GM12891 (cell line): ENCODE measurements at regions not wholly inside any gene's neighbourhood (a gene's known extent, or its start where the extent isn't known, plus 50 kb on each side); places are given as distances from the start of the nearest gene placed in this dataset.

Experiments used
- DNase-seq: peaks from one replicate; pipeline ENCODE4 v3.0.0; 2011; ENCODE audit warnings: low spot score; ENCODE audit not compliant: insufficient read length
- FAIRE-seq: peaks from 2 replicates; lab custom pipeline; 2011; peaks lifted over from hg19 to GRCh38; lab: Jason Lieb, UNC
- PAX5 ChIP-seq: IDR thresholded peaks from 2 replicates; pipeline ENCODE4 v1.6.1; 2011; ENCODE audit warnings: low read length, moderate library complexity, mild to moderate bottlenecking; ENCODE audit not compliant: insufficient read depth, severe bottlenecking
- POLR2A ChIP-seq: IDR thresholded peaks from 2 replicates; pipeline ENCODE4 v1.6.1; 2011; ENCODE audit warnings: low read depth, low read length, control low read depth
- POLR2AphosphoS5 ChIP-seq: IDR thresholded peaks from 2 replicates; pipeline ENCODE4 v1.6.1; 2011; ENCODE audit warnings: low read depth, low read length, control low read depth
- POU2F2 ChIP-seq: IDR thresholded peaks from 2 replicates; pipeline ENCODE4 v1.6.1; 2011; ENCODE audit warnings: low read depth, mild to moderate bottlenecking, control low read depth, low read length, moderate library complexity
- SPI1 ChIP-seq: IDR thresholded peaks from 2 replicates; pipeline ENCODE4 v1.6.1; 2011; ENCODE audit warnings: low read depth, low read length, control low read depth
- TAF1 ChIP-seq: IDR thresholded peaks from 2 replicates; pipeline ENCODE4 v1.6.1; 2011; ENCODE audit warnings: low read depth, low read length, control low read depth

- no peak for TF ChIP-seq SPI1
- no peak for TF ChIP-seq TAF1
- FAIRE-seq (no peak), DNase-seq (no peak)
These were observed 1220.2 kb upstream of the ACVR2A start for GRCh38 chr2:146624430-146625160.

- no peak for TF ChIP-seq TAF1
- no peak for TF ChIP-seq POLR2A
- no peak for TF ChIP-seq POU2F2
- TF ChIP-seq PAX5: no peak
- TF ChIP-seq SPI1: no peak
- no peak for TF ChIP-seq POLR2AphosphoS5
- DNase-seq (no peak), FAIRE-seq (no peak)
These were observed 1221.1 kb upstream of the ACVR2A start for GRCh38 chr2:146623771-146624170.

- TF ChIP-seq POLR2AphosphoS5 (no peak), TAF1 (no peak), SPI1 (no peak), PAX5 (no peak), POLR2A (no peak), POU2F2 (no peak)
- FAIRE-seq (no peak), DNase-seq (no peak)
These were observed 1223.2 kb upstream of the ACVR2A start for GRCh38 chr2:146621656-146622055.

GRCh38 chr2:146615778-146616177 lies 1229.1 kb upstream of the ACVR2A start:
- FAIRE-seq (no peak), DNase-seq (no peak)
- TF ChIP-seq TAF1: no peak

GRCh38 chr2:146608490-146608889 lies 1236.3 kb upstream of the ACVR2A start:
- FAIRE-seq: no peak
- DNase-seq: no peak
- TF ChIP-seq PAX5 (no peak), POU2F2 (no peak), POLR2A (no peak), SPI1 (no peak), POLR2AphosphoS5 (no peak), TAF1 (no peak)

GRCh38 chr2:146604521-146604920 lies 1240.3 kb upstream of the ACVR2A start:
- FAIRE-seq (no peak), DNase-seq (no peak)
- no peak for TF ChIP-seq PAX5
- TF ChIP-seq POLR2AphosphoS5: no peak
- TF ChIP-seq TAF1: no peak
- TF ChIP-seq POLR2A: no peak
- TF ChIP-seq POU2F2: no peak
- TF ChIP-seq SPI1: no peak

- TF ChIP-seq PAX5 (no peak), TAF1 (no peak), POU2F2 (no peak), SPI1 (no peak), POLR2A (no peak), POLR2AphosphoS5 (no peak)
- DNase-seq (no peak), FAIRE-seq (no peak)
These were observed 1242.0 kb upstream of the ACVR2A start for GRCh38 chr2:146602856-146603255.

GRCh38 chr2:146602383-146602782 lies 1242.4 kb upstream of the ACVR2A start:
- TF ChIP-seq POLR2A: no peak
- DNase-seq: no peak
- no peak for FAIRE-seq

GRCh38 chr2:146598791-146599190 lies 1246.0 kb upstream of the ACVR2A start:
- no peak for TF ChIP-seq POLR2A
- no peak for TF ChIP-seq PAX5
- no peak for TF ChIP-seq POLR2AphosphoS5
- no peak for TF ChIP-seq TAF1
- TF ChIP-seq SPI1: no peak
- TF ChIP-seq POU2F2: no peak
- FAIRE-seq (no peak), DNase-seq (no peak)

- TF ChIP-seq TAF1: no peak
- TF ChIP-seq SPI1: no peak
- TF ChIP-seq POLR2A: no peak
- no peak for TF ChIP-seq POU2F2
- no peak for TF ChIP-seq POLR2AphosphoS5
- no peak for TF ChIP-seq PAX5
- FAIRE-seq (no peak), DNase-seq (no peak)
These were observed 1247.5 kb upstream of the ACVR2A start for GRCh38 chr2:146597291-146597690.

GRCh38 chr2:146591908-146592307 lies 1252.9 kb upstream of the ACVR2A start:
- FAIRE-seq (no peak), DNase-seq (no peak)
- TF ChIP-seq PAX5 (no peak), TAF1 (no peak), POLR2A (no peak), POLR2AphosphoS5 (no peak), POU2F2 (no peak), SPI1 (no peak)
